ENCODE measurements at regions not wholly inside any gene's neighbourhood (a gene's known extent, or its start where the extent isn't known, plus 50 kb on each side); places are given as distances from the start of the nearest gene placed in this dataset.
"Not testable (repeated sequence)": the region's sequence is repeated elsewhere in the genome, so short reads cannot be mapped to it uniquely, and the experiment has no call there.

- WGBS, 2 donors (ENCODE audit: low coverage in 1 of 2), result 43 to 56% methylated on average over 3 of the region's 3 CpGs
- TF ChIP-seq EP300 (IDR thresholded peaks at IDR 0.05; ENCODE audit: low read depth) (no peak), POLR2AphosphoS5 (IDR thresholded peaks at IDR 0.05) (no peak), POLR2A (IDR thresholded peaks at IDR 0.05) (no peak), CTCF (IDR thresholded peaks at IDR 0.05) (no peak)
- in situ Hi-C loops (cut with MboI; ENCODE audit: low pct_ligation_motif_present in 1 of 4, low pct_unique_long_range_greater_than_20kb in 1 of 4, low sequenced_read_pairs in 3 of 4) (no loop called here), intact Hi-C loops (cut with DNase I; ENCODE audit: low total_unique reads) (no loop called here)
- Histone ChIP-seq H3K4me3 (no peak overlapping the region), H3K9me3 (no peaks in the 10 kb centered on the region), H3K4me1 (no peaks in the 10 kb centered on the region), H3K27me3 (no peaks in the 10 kb centered on the region), H3K36me3 (no peaks in the 10 kb centered on the region), H3K27ac (no peak overlapping the region)
- no peak for DNase-seq
Observed at GRCh38 chr6:121885399-121886152, 450.1 kb downstream of the GJA1 start.

- WGBS, 2 donors (ENCODE audit: low coverage in 1 of 2), result 66 to 74% methylated on average over 2 of the region's 2 CpGs
- Histone ChIP-seq H3K27ac (no peak overlapping the region), H3K36me3 (no peaks in the 10 kb centered on the region), H3K9me3 (no peaks in the 10 kb centered on the region), H3K27me3 (no peaks in the 10 kb centered on the region), H3K4me3 (no peak overlapping the region), H3K4me1 (no peaks in the 10 kb centered on the region)
- DNase-seq, result no peak
- intact Hi-C loops (cut with DNase I; ENCODE audit: low total_unique reads) (no loop called here), in situ Hi-C loops (cut with MboI; ENCODE audit: low pct_ligation_motif_present in 1 of 4, low pct_unique_long_range_greater_than_20kb in 1 of 4, low sequenced_read_pairs in 3 of 4) (no loop called here)
- TF ChIP-seq POLR2A (IDR thresholded peaks at IDR 0.05) (no peak), POLR2AphosphoS5 (IDR thresholded peaks at IDR 0.05) (no peak), EP300 (IDR thresholded peaks at IDR 0.05; ENCODE audit: low read depth) (no peak), CTCF (IDR thresholded peaks at IDR 0.05) (no peak)
Observed at GRCh38 chr6:121886223-121886830, 450.9 kb downstream of the GJA1 start.

- H3K4me1 ChIP-seq, result no peaks in the 10 kb centered on the region
- no peaks in the 10 kb centered on the region for H3K27me3 ChIP-seq
- intact Hi-C loops (cut with DNase I; ENCODE audit: low total_unique reads) (no loop called here), in situ Hi-C loops (cut with MboI; ENCODE audit: low pct_ligation_motif_present in 1 of 4, low pct_unique_long_range_greater_than_20kb in 1 of 4, low sequenced_read_pairs in 3 of 4) (no loop called here)
- H3K36me3 ChIP-seq, result no peaks in the 10 kb centered on the region
- H3K27ac ChIP-seq, result no peak overlapping the region
- 69 to 84% methylated on average over 4 of the region's 4 CpGs for WGBS, 2 donors (ENCODE audit: low coverage in 1 of 2)
- no peak for DNase-seq
- H3K9me3 ChIP-seq, result no peaks in the 10 kb centered on the region
- no peak for TF ChIP-seq POLR2A (IDR thresholded peaks at IDR 0.05)
- TF ChIP-seq CTCF (IDR thresholded peaks at IDR 0.05), result no peak
- TF ChIP-seq EP300 (IDR thresholded peaks at IDR 0.05; ENCODE audit: low read depth), result no peak
- TF ChIP-seq POLR2AphosphoS5 (IDR thresholded peaks at IDR 0.05), result no peak
- H3K4me3 ChIP-seq, result no peak overlapping the region
Observed at GRCh38 chr6:121887724-121888123, 452.3 kb downstream of the GJA1 start.

- H3K27ac ChIP-seq, result no peak overlapping the region
- in situ Hi-C loops (cut with MboI; ENCODE audit: low pct_ligation_motif_present in 1 of 4, low pct_unique_long_range_greater_than_20kb in 1 of 4, low sequenced_read_pairs in 3 of 4), result no loop called here
- 64% methylated on average over 2 of the region's 2 CpGs; no CpG with 5 or more reads in 1 of the 2 donors for WGBS, 2 donors (ENCODE audit: low coverage in 1 of 2)
Observed at GRCh38 chr6:121890307-121890910, 455.0 kb downstream of the GJA1 start.

GRCh38 chr6:121895731-121896130 is 460.3 kb downstream of the GJA1 start:
- WGBS, 2 donors (ENCODE audit: low coverage in 1 of 2), result 53 to 63% methylated on average over 4 to 5 of the region's 5 CpGs
- H3K27ac ChIP-seq; H3K27me3 ChIP-seq; H3K36me3 ChIP-seq; DNase-seq; intact Hi-C loops (cut with DNase I; ENCODE audit: low total_unique reads); H3K4me3 ChIP-seq; H3K9me3 ChIP-seq; in situ Hi-C loops (cut with MboI; ENCODE audit: low pct_ligation_motif_present in 1 of 4, low pct_unique_long_range_greater_than_20kb in 1 of 4, low sequenced_read_pairs in 3 of 4); H3K4me1 ChIP-seq: not testable (repeated sequence)

More at GRCh38 chr6:121890307-121890910, 455.0 kb downstream of the GJA1 start:
- TF ChIP-seq POLR2AphosphoS5 (IDR thresholded peaks at IDR 0.05) (no peak), CTCF (IDR thresholded peaks at IDR 0.05) (no peak), EP300 (IDR thresholded peaks at IDR 0.05; ENCODE audit: low read depth) (no peak), POLR2A (IDR thresholded peaks at IDR 0.05) (no peak)
- Histone ChIP-seq H3K9me3 (no peaks in the 10 kb centered on the region), H3K4me3 (no peak overlapping the region), H3K36me3 (no peaks in the 10 kb centered on the region), H3K27me3 (no peaks in the 10 kb centered on the region), H3K4me1 (no peaks in the 10 kb centered on the region)
- intact Hi-C loops (cut with DNase I; ENCODE audit: low total_unique reads), result no loop called here
- DNase-seq, result no peak

Data from transverse colon (tissue), 4 donors.